ENCODE measurements at regions not wholly inside any gene's neighbourhood (a gene's known extent, or its start where the extent isn't known, plus 50 kb on each side); places are given as distances from the start of the nearest gene placed in this dataset.
A peak's percentile ranks its signal among the peaks of the same experiment; 100 is the strongest.

DNA sequence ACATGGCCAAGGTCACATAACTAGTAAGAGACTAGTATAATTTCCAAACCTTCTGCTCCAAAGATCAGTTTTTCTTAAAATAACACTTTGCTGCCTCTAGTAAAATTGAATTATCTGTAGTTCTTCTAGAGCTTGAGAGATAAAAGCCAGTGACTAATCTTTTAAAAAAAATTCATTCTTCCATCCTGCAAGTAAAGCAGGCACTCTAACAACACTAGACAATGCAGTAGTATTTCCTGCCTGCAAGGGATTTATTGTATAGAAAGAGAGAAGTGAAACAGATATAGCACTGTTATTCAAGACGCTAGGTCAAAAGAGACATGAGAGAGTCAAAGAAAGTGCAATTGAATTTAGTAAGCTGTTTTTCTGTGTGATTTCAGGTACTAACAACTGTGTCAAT, 159.5 kb upstream of the TBC1D5 start:
- no peaks in the 10 kb centered on the region for H3K4me1 ChIP-seq (ENCODE audit: control insufficient read depth, insufficient read depth, low read length)
- 40% methylated on average over 1 of the region's 1 CpG for WGBS (ENCODE audit: insufficient coverage)
- H3K27ac ChIP-seq (ENCODE audit: low read depth, low read length), result no peak overlapping the region
- H3K9me3 ChIP-seq (ENCODE audit: control insufficient read depth, insufficient read depth, low read length), result peaks cover 1% of the 10 kb centered on the region
- DNase-seq (ENCODE audit: low read depth in 4 of 6, low spot score in 6 of 6), result no peak
- H3K27me3 ChIP-seq (ENCODE audit: control insufficient read depth, insufficient read depth, low read length), result no peaks in the 10 kb centered on the region
- no peak overlapping the region for H3K4me3 ChIP-seq (ENCODE audit: low read depth, low read length)
- H3K36me3 ChIP-seq (ENCODE audit: control insufficient read depth, insufficient read depth, low read length), result no peaks in the 10 kb centered on the region

- WGBS (ENCODE audit: insufficient coverage), result 0% methylated on average over 1 of the region's 1 CpG
- DNase-seq (ENCODE audit: low read depth in 4 of 6, low spot score in 6 of 6), result peak in 1 of 6 donors; percentile 16
- H3K27ac ChIP-seq (ENCODE audit: low read depth, low read length), result no peak overlapping the region
Observed at GRCh38 chr3:17894434-17895060, 152.1 kb upstream of the TBC1D5 start.

DNA sequence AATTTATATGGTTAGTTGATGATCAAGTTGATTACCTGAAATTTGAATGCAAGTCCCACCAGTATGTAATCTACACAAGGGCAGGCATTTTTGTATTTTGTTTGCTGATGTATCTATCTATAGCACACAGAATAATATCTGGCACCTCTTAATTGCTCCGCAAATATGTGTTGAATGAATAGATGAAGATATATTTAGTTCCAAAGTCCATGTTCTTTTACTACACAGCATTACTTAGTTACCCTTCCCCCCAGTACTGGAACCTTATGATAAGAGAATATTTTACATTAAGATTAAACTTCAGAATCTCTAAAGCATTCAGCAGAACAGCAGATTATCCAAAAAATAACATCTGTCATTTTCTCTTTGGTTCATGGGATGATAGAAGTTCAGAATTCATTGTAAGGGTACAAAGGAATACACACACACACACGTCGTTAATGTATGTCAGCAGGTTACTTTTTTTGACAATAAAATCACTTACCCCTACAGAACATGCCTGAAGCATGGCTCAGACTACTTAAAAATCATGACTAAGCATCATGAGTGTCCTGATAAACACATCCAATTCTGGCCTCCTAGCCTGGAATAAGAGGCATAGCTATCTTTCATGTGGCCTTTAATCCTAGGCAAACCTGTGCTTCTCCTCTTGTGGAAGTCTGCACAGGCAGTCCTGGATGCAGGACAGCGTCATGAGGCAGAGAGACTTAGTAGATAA, 148.9 kb upstream of the TBC1D5 start:
- no peak for DNase-seq (ENCODE audit: low read depth in 4 of 6, low spot score in 6 of 6)
- H3K27ac ChIP-seq (ENCODE audit: low read depth, low read length), result no peak overlapping the region
- 30% methylated on average over 2 of the region's 4 CpGs for WGBS (ENCODE audit: insufficient coverage)

More at GRCh38 chr3:17894434-17895060, 152.1 kb upstream of the TBC1D5 start:
- Histone ChIP-seq H3K27me3 (ENCODE audit: control insufficient read depth, insufficient read depth, low read length) (no peaks in the 10 kb centered on the region), H3K4me3 (ENCODE audit: low read depth, low read length) (no peak overlapping the region), H3K36me3 (ENCODE audit: control insufficient read depth, insufficient read depth, low read length) (no peaks in the 10 kb centered on the region), H3K9me3 (ENCODE audit: control insufficient read depth, insufficient read depth, low read length) (peaks cover 4% of the 10 kb centered on the region), H3K4me1 (ENCODE audit: control insufficient read depth, insufficient read depth, low read length) (no peaks in the 10 kb centered on the region)

DNA sequence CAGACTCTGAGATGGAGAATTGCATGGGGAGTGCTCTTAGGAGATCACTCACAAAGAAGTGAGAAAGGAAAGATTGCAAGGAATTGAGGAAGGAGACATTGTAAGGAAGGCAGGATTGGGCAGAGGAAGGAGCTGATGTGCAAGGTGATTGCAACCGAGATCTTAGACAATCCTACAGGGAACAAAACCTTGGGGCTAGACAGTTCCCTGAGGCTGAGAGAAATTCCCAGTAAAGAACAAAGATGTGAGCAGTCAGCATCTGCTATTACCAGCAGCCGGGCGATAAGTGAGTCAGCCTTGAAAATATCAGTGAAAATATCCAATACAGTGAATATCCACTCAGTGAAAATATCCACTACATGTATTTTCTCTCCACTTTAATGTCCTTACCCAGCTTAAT, 143.6 kb upstream of the TBC1D5 start:
- Histone ChIP-seq H3K4me1 (ENCODE audit: control insufficient read depth, insufficient read depth, low read length) (no peaks in the 10 kb centered on the region), H3K4me3 (ENCODE audit: low read depth, low read length) (no peak overlapping the region), H3K27ac (ENCODE audit: low read depth, low read length) (no peak overlapping the region), H3K36me3 (ENCODE audit: control insufficient read depth, insufficient read depth, low read length) (no peaks in the 10 kb centered on the region), H3K9me3 (ENCODE audit: control insufficient read depth, insufficient read depth, low read length) (no peaks in the 10 kb centered on the region), H3K27me3 (ENCODE audit: control insufficient read depth, insufficient read depth, low read length) (no peaks in the 10 kb centered on the region)
- no peak for DNase-seq (ENCODE audit: low read depth in 4 of 6, low spot score in 6 of 6)
- 88% methylated on average over 1 of the region's 3 CpGs for WGBS (ENCODE audit: insufficient coverage)

More for the DNA sequence above, 148.9 kb upstream of the TBC1D5 start:
- Histone ChIP-seq H3K9me3 (ENCODE audit: control insufficient read depth, insufficient read depth, low read length) (peaks cover 4% of the 10 kb centered on the region), H3K27me3 (ENCODE audit: control insufficient read depth, insufficient read depth, low read length) (no peaks in the 10 kb centered on the region), H3K4me3 (ENCODE audit: low read depth, low read length) (no peak overlapping the region), H3K36me3 (ENCODE audit: control insufficient read depth, insufficient read depth, low read length) (no peaks in the 10 kb centered on the region), H3K4me1 (ENCODE audit: control insufficient read depth, insufficient read depth, low read length) (no peaks in the 10 kb centered on the region)

DNA sequence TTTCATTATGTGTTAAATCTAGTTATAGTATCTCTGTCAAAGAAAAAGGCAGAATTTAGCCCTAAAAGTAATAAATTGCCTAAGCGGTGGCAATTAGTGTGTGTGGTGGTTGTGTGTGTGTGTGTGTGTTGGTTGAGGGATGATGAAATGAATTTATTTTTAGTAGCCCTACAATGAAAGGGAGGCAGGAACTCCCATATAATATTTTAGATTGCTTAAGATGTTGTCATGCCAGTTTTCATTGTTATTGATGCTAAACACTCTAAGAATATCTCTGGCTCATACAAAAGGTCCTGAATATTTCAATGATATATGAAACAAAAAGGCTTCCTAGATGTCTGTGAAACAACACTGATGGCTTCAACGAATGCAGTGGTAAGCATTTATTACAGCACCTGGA, 140.6 kb upstream of the TBC1D5 start:
- Histone ChIP-seq H3K4me1 (ENCODE audit: control insufficient read depth, insufficient read depth, low read length) (no peaks in the 10 kb centered on the region), H3K36me3 (ENCODE audit: control insufficient read depth, insufficient read depth, low read length) (no peaks in the 10 kb centered on the region), H3K27me3 (ENCODE audit: control insufficient read depth, insufficient read depth, low read length) (no peaks in the 10 kb centered on the region), H3K27ac (ENCODE audit: low read depth, low read length) (no peak overlapping the region), H3K9me3 (ENCODE audit: control insufficient read depth, insufficient read depth, low read length) (no peaks in the 10 kb centered on the region), H3K4me3 (ENCODE audit: low read depth, low read length) (no peak overlapping the region)
- no peak for DNase-seq (ENCODE audit: low read depth in 4 of 6, low spot score in 6 of 6)
- WGBS (ENCODE audit: insufficient coverage), result 88% methylated on average over 2 of the region's 2 CpGs

DNA sequence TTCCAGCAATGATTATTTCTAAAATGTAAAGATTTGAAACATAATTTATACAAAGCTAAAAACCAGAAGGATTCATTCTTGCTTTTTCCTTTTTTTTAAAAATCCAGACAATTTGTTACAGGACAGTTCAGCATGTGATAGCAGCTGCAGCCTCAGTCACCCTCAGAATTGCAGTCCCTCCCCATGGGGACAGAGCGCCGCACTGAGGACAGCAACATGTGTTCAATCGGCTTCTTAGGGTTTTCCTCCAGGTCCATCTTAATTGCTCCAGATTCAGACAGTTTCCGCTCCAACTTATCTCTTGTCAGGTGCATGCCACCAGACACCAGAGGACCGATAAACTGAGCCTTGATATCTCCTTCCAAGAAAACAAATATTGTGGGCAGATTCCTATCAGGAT, 134.9 kb upstream of the TBC1D5 start:
- no peaks in the 10 kb centered on the region for H3K4me1 ChIP-seq (ENCODE audit: control insufficient read depth, insufficient read depth, low read length)
- DNase-seq (ENCODE audit: low read depth in 4 of 6, low spot score in 6 of 6), result no peak
- 87% methylated on average over 3 of the region's 5 CpGs for WGBS (ENCODE audit: insufficient coverage)
- H3K9me3 ChIP-seq (ENCODE audit: control insufficient read depth, insufficient read depth, low read length), result no peaks in the 10 kb centered on the region
- no peak overlapping the region for H3K27ac ChIP-seq (ENCODE audit: low read depth, low read length)
- H3K36me3 ChIP-seq (ENCODE audit: control insufficient read depth, insufficient read depth, low read length), result no peaks in the 10 kb centered on the region
- H3K4me3 ChIP-seq (ENCODE audit: low read depth, low read length), result no peak overlapping the region
- H3K27me3 ChIP-seq (ENCODE audit: control insufficient read depth, insufficient read depth, low read length), result no peaks in the 10 kb centered on the region

DNA sequence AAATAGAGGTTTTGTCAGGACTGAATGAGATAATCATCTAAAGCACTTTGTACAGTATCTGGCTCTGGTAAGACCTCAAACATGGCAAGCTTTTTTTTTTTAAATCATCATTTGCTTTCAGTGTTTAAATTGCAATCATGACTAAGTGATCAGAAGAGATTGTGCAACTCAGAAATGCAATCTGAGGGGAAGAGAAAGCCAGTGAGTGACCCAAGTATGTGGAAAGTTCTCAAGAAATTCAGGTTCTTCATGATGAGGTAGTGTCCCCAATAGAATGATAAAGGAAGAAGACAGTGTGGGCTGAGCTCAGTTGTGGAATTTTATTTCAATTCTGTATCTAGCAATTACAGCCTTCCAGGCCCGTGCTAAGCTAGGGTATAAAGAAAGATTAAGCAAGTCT, 132.2 kb upstream of the TBC1D5 start:
- Histone ChIP-seq H3K4me1 (ENCODE audit: control insufficient read depth, insufficient read depth, low read length) (no peaks in the 10 kb centered on the region), H3K9me3 (ENCODE audit: control insufficient read depth, insufficient read depth, low read length) (no peaks in the 10 kb centered on the region), H3K27ac (ENCODE audit: low read depth, low read length) (no peak overlapping the region), H3K36me3 (ENCODE audit: control insufficient read depth, insufficient read depth, low read length) (no peaks in the 10 kb centered on the region), H3K27me3 (ENCODE audit: control insufficient read depth, insufficient read depth, low read length) (no peaks in the 10 kb centered on the region), H3K4me3 (ENCODE audit: low read depth, low read length) (no peak overlapping the region)
- no peak for DNase-seq (ENCODE audit: low read depth in 4 of 6, low spot score in 6 of 6)
- 100% methylated on average over 1 of the region's 1 CpG for WGBS (ENCODE audit: insufficient coverage)

DNA sequence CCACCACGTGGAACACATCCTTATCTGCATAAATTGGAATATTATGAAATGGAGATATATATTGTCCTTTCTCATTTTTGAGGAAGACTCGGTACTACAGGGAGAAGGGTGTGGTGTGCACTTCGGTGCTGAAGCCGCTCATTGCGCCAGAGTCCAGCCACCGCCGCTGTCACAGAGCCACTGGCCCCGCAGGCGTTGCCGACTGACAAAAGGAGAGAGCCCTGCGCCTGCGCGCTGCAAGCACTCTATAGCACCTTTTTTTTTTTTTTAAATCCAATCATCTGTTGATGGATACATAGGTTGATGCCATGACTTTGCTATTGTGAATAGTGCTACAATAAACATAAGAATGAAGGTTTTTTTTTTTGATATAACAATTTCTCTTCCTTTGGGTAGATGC, 130.0 kb upstream of the TBC1D5 start:
- no peak overlapping the region for H3K4me3 ChIP-seq (ENCODE audit: low read depth, low read length)
- no peaks in the 10 kb centered on the region for H3K4me1 ChIP-seq (ENCODE audit: control insufficient read depth, insufficient read depth, low read length)
- no peaks in the 10 kb centered on the region for H3K36me3 ChIP-seq (ENCODE audit: control insufficient read depth, insufficient read depth, low read length)
- H3K27ac ChIP-seq (ENCODE audit: low read depth, low read length), result no peak overlapping the region
- no peaks in the 10 kb centered on the region for H3K27me3 ChIP-seq (ENCODE audit: control insufficient read depth, insufficient read depth, low read length)
- 96% methylated on average over 6 of the region's 13 CpGs for WGBS (ENCODE audit: insufficient coverage)
- no peak for DNase-seq (ENCODE audit: low read depth in 4 of 6, low spot score in 6 of 6)
- no peaks in the 10 kb centered on the region for H3K9me3 ChIP-seq (ENCODE audit: control insufficient read depth, insufficient read depth, low read length)

- Histone ChIP-seq H3K27me3 (ENCODE audit: control insufficient read depth, insufficient read depth, low read length) (no peaks in the 10 kb centered on the region), H3K9me3 (ENCODE audit: control insufficient read depth, insufficient read depth, low read length) (no peaks in the 10 kb centered on the region), H3K36me3 (ENCODE audit: control insufficient read depth, insufficient read depth, low read length) (no peaks in the 10 kb centered on the region), H3K27ac (ENCODE audit: low read depth, low read length) (no peak overlapping the region), H3K4me3 (ENCODE audit: low read depth, low read length) (no peak overlapping the region), H3K4me1 (ENCODE audit: control insufficient read depth, insufficient read depth, low read length) (no peaks in the 10 kb centered on the region)
- DNase-seq (ENCODE audit: low read depth in 4 of 6, low spot score in 6 of 6), result no peak
- no CpG with 5 or more reads among the region's 3 CpGs for WGBS (ENCODE audit: insufficient coverage)
Observed at GRCh38 chr3:17865631-17866030, 123.2 kb upstream of the TBC1D5 start.

DNA sequence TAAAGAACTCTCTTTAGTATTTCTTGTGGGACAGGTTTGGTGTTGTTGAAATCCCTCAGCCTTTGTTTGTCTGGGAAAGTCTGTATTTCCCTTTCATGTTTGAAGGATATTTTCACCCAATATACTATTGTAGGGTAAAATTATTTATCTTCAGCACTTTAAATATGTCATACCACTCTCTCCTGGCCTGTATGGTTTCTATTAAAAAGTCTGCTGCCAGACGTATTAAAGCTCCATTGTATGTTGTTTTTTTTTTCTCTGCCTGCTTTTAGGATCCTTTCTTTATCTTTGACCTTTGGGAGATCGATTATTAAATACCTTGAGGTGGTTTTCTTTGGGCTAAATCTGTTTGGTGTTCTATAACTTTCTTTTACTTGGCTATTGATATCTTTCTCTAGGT, 119.0 kb upstream of the TBC1D5 start:
- DNase-seq (ENCODE audit: low read depth in 4 of 6, low spot score in 6 of 6), result no peak
- H3K9me3 ChIP-seq (ENCODE audit: control insufficient read depth, insufficient read depth, low read length), result no peaks in the 10 kb centered on the region
- H3K27ac ChIP-seq (ENCODE audit: low read depth, low read length), result no peak overlapping the region
- WGBS (ENCODE audit: insufficient coverage), result no CpG with 5 or more reads among the region's 2 CpGs
- no peaks in the 10 kb centered on the region for H3K36me3 ChIP-seq (ENCODE audit: control insufficient read depth, insufficient read depth, low read length)
- no peaks in the 10 kb centered on the region for H3K4me1 ChIP-seq (ENCODE audit: control insufficient read depth, insufficient read depth, low read length)
- no peaks in the 10 kb centered on the region for H3K27me3 ChIP-seq (ENCODE audit: control insufficient read depth, insufficient read depth, low read length)
- no peak overlapping the region for H3K4me3 ChIP-seq (ENCODE audit: low read depth, low read length)
